HEK293 (cell line): ENCODE measurements at regions not wholly inside any gene's neighbourhood (a gene's known extent, or its start where the extent isn't known, plus 50 kb on each side); places are given as distances from the start of the nearest gene placed in this dataset.

ENCODE experiments used
- CTCF ChIA-PET: fragments of 350-600 bp; formaldehyde crosslinking; extraction: SDS; loops from one replicate; lab custom pipeline; 2021; ENCODE audit warnings: antibody characterized with exemption; lab: Yijun Ruan, JAX
- POLR2A ChIA-PET: fragments of 300-600 bp; formaldehyde crosslinking; extraction: SDS; loops from one replicate; lab custom pipeline; 2020; ENCODE audit warnings: antibody characterized with exemption, inconsistent platforms; lab: Yijun Ruan, JAX
- H3K27ac ChIP-seq: fragments of 200-500 bp; sonication (Bioruptor generic); 2 replicates; pipeline ENCODE4 v1.5.1; 2014; ENCODE audit warnings: low read depth, low read length, control low read depth, inconsistent platforms; ENCODE audit errors: extremely low read depth
- H3K36me3 ChIP-seq, 2 experiments: fragments of 200-500 bp in 1 of 2; sonication (Bioruptor generic) in 1 of 2; 1 replicate in 1 of 2; 2 replicates in 1 of 2; pipeline ENCODE4 v1.5.1; 2014 to 2017; ENCODE audit warnings: inconsistent platforms in 2 of 2, low read length in 2 of 2; ENCODE audit not compliant: control insufficient read depth in 2 of 2, insufficient read depth in 1 of 2
- H3K4me1 ChIP-seq: fragments of 200-500 bp; sonication (Bioruptor generic); 2 replicates; pipeline ENCODE4 v1.5.1; 2014; ENCODE audit warnings: mild to moderate bottlenecking, low read length, inconsistent platforms; ENCODE audit not compliant: control insufficient read depth, insufficient read depth
- H3K4me3 ChIP-seq: 2 replicates; pipeline ENCODE4 v1.5.1; 2011; ENCODE audit warnings: low read depth, mild to moderate bottlenecking, control low read depth, low read length, moderate library complexity
- H3K9me3 ChIP-seq: fragments of 200-500 bp; sonication (Bioruptor generic); 2 replicates; pipeline ENCODE4 v1.5.1; 2014; ENCODE audit warnings: low read depth, low read length, inconsistent platforms; ENCODE audit not compliant: control insufficient read depth, insufficient read depth
- EGR2 ChIP-seq: fragments of 450-650 bp; formaldehyde crosslinking; IDR thresholded peaks from 2 replicates; pipeline ENCODE4 v1.5.1; 2016; ENCODE audit warnings: low read depth, missing biosample characterization, missing genetic modification characterization
- GLI4 ChIP-seq: fragments of 450-650 bp; formaldehyde crosslinking; IDR thresholded peaks from 2 replicates; pipeline ENCODE4 v1.5.1; 2016; ENCODE audit warnings: missing biosample characterization, missing genetic modification characterization
- SP2 ChIP-seq: fragments of 450-650 bp; formaldehyde crosslinking; IDR thresholded peaks from 2 replicates; pipeline ENCODE4 v1.5.1; 2016; ENCODE audit warnings: missing biosample characterization, missing genetic modification characterization
- SP3 ChIP-seq: fragments of 450-650 bp; formaldehyde crosslinking; IDR thresholded peaks from 2 replicates; pipeline ENCODE4 v1.5.1; 2016; ENCODE audit warnings: missing biosample characterization, missing genetic modification characterization
- SP7 ChIP-seq: fragments of 450-650 bp; formaldehyde crosslinking; IDR thresholded peaks from 2 replicates; pipeline ENCODE4 v1.5.1; 2016; ENCODE audit warnings: missing biosample characterization, missing genetic modification characterization
- ZBTB48 ChIP-seq: fragments of 450-650 bp; formaldehyde crosslinking; IDR thresholded peaks from 2 replicates; pipeline ENCODE4 v1.5.1; 2016; ENCODE audit warnings: missing biosample characterization, missing genetic modification characterization
- ZFP3 ChIP-seq: fragments of 450-650 bp; formaldehyde crosslinking; IDR thresholded peaks from 2 replicates; pipeline ENCODE4 v1.5.1; 2016; ENCODE audit warnings: low read depth, missing biosample characterization, missing genetic modification characterization
- ZNF114 ChIP-seq: fragments of 450-650 bp; formaldehyde crosslinking; IDR thresholded peaks from 2 replicates; pipeline ENCODE4 v1.5.0; 2017; ENCODE audit warnings: missing biosample characterization, missing genetic modification characterization
- ZNF16 ChIP-seq: fragments of 450-650 bp; formaldehyde crosslinking; IDR thresholded peaks from 2 replicates; pipeline ENCODE4 v1.5.1; 2016; ENCODE audit warnings: low read depth, missing biosample characterization, missing genetic modification characterization
- ZNF169 ChIP-seq: fragments of 450-650 bp; formaldehyde crosslinking; IDR thresholded peaks from 2 replicates; pipeline ENCODE4 v1.5.1; 2016; ENCODE audit warnings: missing biosample characterization, missing genetic modification characterization
- ZNF184 ChIP-seq: fragments of 450-650 bp; IDR thresholded peaks from 2 replicates; pipeline ENCODE4 v1.5.1; 2018; ENCODE audit warnings: missing biosample characterization, mild to moderate bottlenecking, missing genetic modification characterization
- ZNF19 ChIP-seq: fragments of 450-650 bp; formaldehyde crosslinking; IDR thresholded peaks from 2 replicates; pipeline ENCODE4; 2016; ENCODE audit warnings: missing biosample characterization, missing genetic modification characterization, low read depth
- ZNF274 ChIP-seq, 2 experiments: fragments of 200-500 bp in 1 of 2; fragments of 450-650 bp in 1 of 2; sonication (Bioruptor generic) in 1 of 2; formaldehyde crosslinking in 1 of 2; IDR thresholded peaks; 2 replicates each; pipeline versions ENCODE4 v1.5.1 to v1.6.1; 2014 to 2016; ENCODE audit warnings: borderline replicate concordance in 1 of 2, inconsistent platforms in 1 of 2, low read length in 1 of 2, missing biosample characterization in 1 of 2, missing genetic modification characterization in 1 of 2
- ZNF37A ChIP-seq: fragments of 450-650 bp; IDR thresholded peaks from 2 replicates; pipeline ENCODE4 v1.5.1; 2018; ENCODE audit warnings: missing biosample characterization, missing genetic modification characterization
- ZNF404 ChIP-seq: fragments of 450-650 bp; formaldehyde crosslinking; IDR thresholded peaks from 2 replicates; pipeline ENCODE4 v1.5.1; 2017; ENCODE audit warnings: missing biosample characterization, missing genetic modification characterization
- ZNF530 ChIP-seq: fragments of 450-650 bp; formaldehyde crosslinking; IDR thresholded peaks from 2 replicates; pipeline ENCODE4 v1.5.1; 2016; ENCODE audit warnings: low read depth, missing biosample characterization, missing genetic modification characterization
- ZNF596 ChIP-seq: fragments of 450-650 bp; IDR thresholded peaks from 2 replicates; pipeline ENCODE4 v1.5.0; 2018; ENCODE audit warnings: missing biosample characterization, mild to moderate bottlenecking, missing genetic modification characterization, moderate library complexity
- ZNF707 ChIP-seq: fragments of 450-650 bp; formaldehyde crosslinking; IDR thresholded peaks from 2 replicates; pipeline ENCODE4 v1.5.1; 2016; ENCODE audit warnings: missing biosample characterization, missing genetic modification characterization
- ZNF830 ChIP-seq: fragments of 450-650 bp; IDR thresholded peaks from 2 replicates; pipeline ENCODE4 v1.5.0; 2018; ENCODE audit warnings: missing biosample characterization, missing genetic modification characterization, low read depth, mild to moderate bottlenecking, moderate library complexity
- ZSCAN16 ChIP-seq: fragments of 450-650 bp; formaldehyde crosslinking; IDR thresholded peaks from 2 replicates; pipeline ENCODE4 v1.5.1; 2016; ENCODE audit warnings: missing biosample characterization, missing genetic modification characterization
- ZSCAN23 ChIP-seq: fragments of 450-650 bp; formaldehyde crosslinking; IDR thresholded peaks from 2 replicates; pipeline ENCODE4 v1.5.1; 2016; ENCODE audit warnings: missing biosample characterization, missing genetic modification characterization
- TF ChIP-seq, protein P1 (sequence below): fragments of 450-650 bp; IDR thresholded peaks from 2 replicates; pipeline ENCODE4 v1.5.1; 2018; ENCODE audit warnings: missing biosample characterization, mild to moderate bottlenecking, missing genetic modification characterization
- TF ChIP-seq, protein P2 (sequence below): fragments of 450-650 bp; formaldehyde crosslinking; IDR thresholded peaks from 2 replicates; pipeline ENCODE4 v1.5.1; 2017; ENCODE audit warnings: missing biosample characterization, missing genetic modification characterization
- TF ChIP-seq, protein P3 (sequence below): fragments of 450-650 bp; formaldehyde crosslinking; IDR thresholded peaks from 2 replicates; pipeline ENCODE4 v1.5.1; 2016; ENCODE audit warnings: missing biosample characterization, missing genetic modification characterization
- TF ChIP-seq, protein P4 (sequence below): fragments of 450-650 bp; formaldehyde crosslinking; IDR thresholded peaks from 2 replicates; pipeline ENCODE4 v1.5.1; 2016; ENCODE audit warnings: missing biosample characterization, missing genetic modification characterization, low read depth

DNA sequence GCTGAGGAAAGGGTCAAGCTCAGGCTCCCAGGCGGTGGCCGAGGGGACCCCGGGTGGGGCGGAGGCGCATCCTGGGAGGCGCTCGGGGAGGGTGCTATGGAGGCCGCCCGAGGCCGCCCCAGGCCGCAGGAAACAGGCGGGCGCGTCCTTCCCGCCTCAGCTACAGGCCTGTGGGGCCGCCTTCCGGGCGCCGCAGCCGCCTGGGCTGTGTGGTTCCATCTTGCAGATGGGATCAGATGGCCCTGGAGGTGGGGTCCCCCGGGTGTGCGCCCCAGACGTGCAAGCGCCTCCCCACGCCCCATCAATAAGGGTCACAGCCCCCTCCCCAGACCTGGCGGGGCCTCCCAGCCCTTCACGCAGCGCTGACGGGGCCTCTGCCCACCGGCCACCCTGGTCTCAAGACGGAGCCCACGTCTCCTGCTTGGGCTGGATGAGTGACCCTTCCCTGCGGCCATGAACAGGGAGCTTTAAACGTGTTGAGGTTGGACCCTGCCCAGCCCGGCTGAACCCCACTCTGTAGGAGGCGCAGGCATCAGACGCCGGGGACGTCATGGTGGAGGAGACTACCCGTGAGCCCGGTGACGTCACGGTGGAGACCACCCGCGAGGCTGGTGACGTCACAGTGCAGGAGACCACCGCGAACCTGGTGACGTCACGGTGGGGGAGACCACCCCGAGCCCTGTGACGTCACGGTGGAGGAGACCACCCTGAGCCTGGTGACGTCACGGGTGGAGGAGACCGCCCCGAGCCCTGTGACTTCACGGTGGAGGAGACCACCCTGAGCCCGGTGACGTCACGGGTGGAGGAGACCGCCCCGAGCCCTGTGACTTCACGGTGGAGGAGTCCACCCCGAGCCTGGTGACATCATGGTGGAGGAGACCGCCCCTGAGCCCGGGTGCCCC is 267.0 kb downstream of the DLL1 start:
- no peak overlapping the region for H3K27ac ChIP-seq
- POLR2A ChIA-PET: no interaction called here
- TF ChIP-seq ZBTB48 (tag by site-specific recombination): no peak
- no peak for TF ChIP-seq ZNF19 (tag by site-specific recombination)
- no peak for TF ChIP-seq EGR2
- TF ChIP-seq, protein P1, sequence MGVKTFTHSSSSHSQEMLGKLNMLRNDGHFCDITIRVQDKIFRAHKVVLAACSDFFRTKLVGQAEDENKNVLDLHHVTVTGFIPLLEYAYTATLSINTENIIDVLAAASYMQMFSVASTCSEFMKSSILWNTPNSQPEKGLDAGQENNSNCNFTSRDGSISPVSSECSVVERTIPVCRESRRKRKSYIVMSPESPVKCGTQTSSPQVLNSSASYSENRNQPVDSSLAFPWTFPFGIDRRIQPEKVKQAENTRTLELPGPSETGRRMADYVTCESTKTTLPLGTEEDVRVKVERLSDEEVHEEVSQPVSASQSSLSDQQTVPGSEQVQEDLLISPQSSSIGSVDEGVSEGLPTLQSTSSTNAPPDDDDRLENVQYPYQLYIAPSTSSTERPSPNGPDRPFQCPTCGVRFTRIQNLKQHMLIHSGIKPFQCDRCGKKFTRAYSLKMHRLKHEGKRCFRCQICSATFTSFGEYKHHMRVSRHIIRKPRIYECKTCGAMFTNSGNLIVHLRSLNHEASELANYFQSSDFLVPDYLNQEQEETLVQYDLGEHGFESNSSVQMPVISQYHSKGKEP (tag by site-specific recombination): no peak
- TF ChIP-seq, protein P2, sequence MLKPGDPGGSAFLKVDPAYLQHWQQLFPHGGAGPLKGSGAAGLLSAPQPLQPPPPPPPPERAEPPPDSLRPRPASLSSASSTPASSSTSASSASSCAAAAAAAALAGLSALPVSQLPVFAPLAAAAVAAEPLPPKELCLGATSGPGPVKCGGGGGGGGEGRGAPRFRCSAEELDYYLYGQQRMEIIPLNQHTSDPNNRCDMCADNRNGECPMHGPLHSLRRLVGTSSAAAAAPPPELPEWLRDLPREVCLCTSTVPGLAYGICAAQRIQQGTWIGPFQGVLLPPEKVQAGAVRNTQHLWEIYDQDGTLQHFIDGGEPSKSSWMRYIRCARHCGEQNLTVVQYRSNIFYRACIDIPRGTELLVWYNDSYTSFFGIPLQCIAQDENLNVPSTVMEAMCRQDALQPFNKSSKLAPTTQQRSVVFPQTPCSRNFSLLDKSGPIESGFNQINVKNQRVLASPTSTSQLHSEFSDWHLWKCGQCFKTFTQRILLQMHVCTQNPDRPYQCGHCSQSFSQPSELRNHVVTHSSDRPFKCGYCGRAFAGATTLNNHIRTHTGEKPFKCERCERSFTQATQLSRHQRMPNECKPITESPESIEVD (tag by site-specific recombination): no peak
- no peak for TF ChIP-seq SP3 (tag by site-specific recombination)
- no peak for TF ChIP-seq ZNF707
- no peak for TF ChIP-seq SP2
- no peak for TF ChIP-seq ZNF274 (IDR thresholded peaks at IDR 0.05; ENCODE audit: low read length)
- no peak for TF ChIP-seq ZNF274 (tag by site-specific recombination; IDR thresholded peaks at IDR 0.05; ENCODE audit: borderline replicate concordance)
- no peak for TF ChIP-seq ZNF530 (tag by site-specific recombination)
- no peak for TF ChIP-seq ZFP3 (tag by site-specific recombination)
- no peak for TF ChIP-seq ZNF830 (tag by site-specific recombination)
- no peak for TF ChIP-seq ZNF16 (tag by site-specific recombination)
- TF ChIP-seq ZNF169 (tag by site-specific recombination): no peak
- TF ChIP-seq ZSCAN23 (tag by site-specific recombination): no peak
- no peak for TF ChIP-seq ZNF114
- no peak for TF ChIP-seq ZNF596 (tag by site-specific recombination)
- TF ChIP-seq ZSCAN16: no peak
- TF ChIP-seq, all 188 proteins: peak for 0
- Histone ChIP-seq H3K36me3 (no peaks in the 10 kb centered on the region), H3K4me3 (no peak overlapping the region), H3K9me3 (no peaks in the 10 kb centered on the region), H3K4me1 (no peaks in the 10 kb centered on the region)
- CTCF ChIA-PET: no interaction called here

DNA sequence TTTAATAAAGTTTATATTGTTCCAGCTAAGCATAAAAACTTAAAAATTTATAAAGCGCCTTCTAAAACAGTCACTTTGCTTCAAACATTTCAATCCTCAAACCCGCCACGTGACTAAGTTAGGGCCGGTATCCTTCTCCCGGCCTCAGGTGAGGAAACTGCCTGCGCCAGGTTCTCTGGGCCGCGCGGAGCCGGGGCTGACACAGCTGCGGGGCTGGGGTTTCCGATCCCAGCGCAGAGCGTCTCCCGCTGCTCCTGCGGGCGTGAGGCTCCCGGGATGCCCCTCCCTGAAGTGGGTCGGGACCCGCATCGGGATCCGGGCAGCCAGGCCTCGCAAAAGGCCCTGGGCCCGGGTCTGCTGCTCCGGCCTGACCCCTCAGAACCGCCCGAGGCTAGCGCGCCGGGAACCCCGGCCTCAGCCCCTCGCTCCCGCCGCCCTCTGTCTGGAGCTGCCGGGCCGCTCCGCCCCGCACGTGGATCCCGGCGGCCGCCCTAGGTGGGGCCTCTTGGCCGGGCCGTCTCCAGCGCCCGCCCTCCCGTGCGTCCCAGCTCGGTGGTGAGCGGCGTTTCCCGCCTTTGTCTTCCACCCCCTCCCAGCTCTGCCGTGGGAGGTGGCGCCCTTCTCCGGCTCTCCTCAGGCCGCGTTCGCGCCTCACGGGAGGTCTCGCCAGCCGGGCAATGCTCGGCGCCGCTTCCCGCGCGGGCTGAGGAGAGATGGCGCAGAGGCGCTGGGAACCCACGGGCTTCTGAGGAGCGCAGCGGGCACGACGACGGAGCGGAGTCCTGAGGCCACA is 267.9 kb downstream of the DLL1 start:
- TF ChIP-seq ZNF37A: no peak
- TF ChIP-seq ZNF184 (tag by site-specific recombination): no peak
- TF ChIP-seq SP7 (tag by site-specific recombination): no peak
- no peak for TF ChIP-seq GLI4
- TF ChIP-seq, protein P3, sequence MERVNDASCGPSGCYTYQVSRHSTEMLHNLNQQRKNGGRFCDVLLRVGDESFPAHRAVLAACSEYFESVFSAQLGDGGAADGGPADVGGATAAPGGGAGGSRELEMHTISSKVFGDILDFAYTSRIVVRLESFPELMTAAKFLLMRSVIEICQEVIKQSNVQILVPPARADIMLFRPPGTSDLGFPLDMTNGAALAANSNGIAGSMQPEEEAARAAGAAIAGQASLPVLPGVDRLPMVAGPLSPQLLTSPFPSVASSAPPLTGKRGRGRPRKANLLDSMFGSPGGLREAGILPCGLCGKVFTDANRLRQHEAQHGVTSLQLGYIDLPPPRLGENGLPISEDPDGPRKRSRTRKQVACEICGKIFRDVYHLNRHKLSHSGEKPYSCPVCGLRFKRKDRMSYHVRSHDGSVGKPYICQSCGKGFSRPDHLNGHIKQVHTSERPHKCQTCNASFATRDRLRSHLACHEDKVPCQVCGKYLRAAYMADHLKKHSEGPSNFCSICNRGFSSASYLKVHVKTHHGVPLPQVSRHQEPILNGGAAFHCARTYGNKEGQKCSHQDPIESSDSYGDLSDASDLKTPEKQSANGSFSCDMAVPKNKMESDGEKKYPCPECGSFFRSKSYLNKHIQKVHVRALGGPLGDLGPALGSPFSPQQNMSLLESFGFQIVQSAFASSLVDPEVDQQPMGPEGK (tag by site-specific recombination): no peak
- TF ChIP-seq, protein P4, sequence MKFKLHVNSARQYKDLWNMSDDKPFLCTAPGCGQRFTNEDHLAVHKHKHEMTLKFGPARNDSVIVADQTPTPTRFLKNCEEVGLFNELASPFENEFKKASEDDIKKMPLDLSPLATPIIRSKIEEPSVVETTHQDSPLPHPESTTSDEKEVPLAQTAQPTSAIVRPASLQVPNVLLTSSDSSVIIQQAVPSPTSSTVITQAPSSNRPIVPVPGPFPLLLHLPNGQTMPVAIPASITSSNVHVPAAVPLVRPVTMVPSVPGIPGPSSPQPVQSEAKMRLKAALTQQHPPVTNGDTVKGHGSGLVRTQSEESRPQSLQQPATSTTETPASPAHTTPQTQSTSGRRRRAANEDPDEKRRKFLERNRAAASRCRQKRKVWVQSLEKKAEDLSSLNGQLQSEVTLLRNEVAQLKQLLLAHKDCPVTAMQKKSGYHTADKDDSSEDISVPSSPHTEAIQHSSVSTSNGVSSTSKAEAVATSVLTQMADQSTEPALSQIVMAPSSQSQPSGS (tag by site-specific recombination): no peak
- no peak for TF ChIP-seq ZNF404 (tag by site-specific recombination)
- ChIA-PET CTCF (no interaction called here), POLR2A (no interaction called here)
- H3K9me3 ChIP-seq: no peaks in the 10 kb centered on the region
- no peak overlapping the region for H3K27ac ChIP-seq
- no peaks in the 10 kb centered on the region for H3K4me1 ChIP-seq
- H3K36me3 ChIP-seq: no peaks in the 10 kb centered on the region
- H3K4me3 ChIP-seq: no peak overlapping the region
